DOHH2 (cell line): ENCODE measurements at regions not wholly inside any gene's neighbourhood (a gene's known extent, or its start where the extent isn't known, plus 50 kb on each side); places are given as distances from the start of the nearest gene placed in this dataset.

Experiments
- H3F3A ChIP-seq: fragments of 200-600 bp; sonication (generic), shearing (Covaris generic); 2 replicates; pipeline ENCODE4 v1.6.0; 2016; ENCODE audit warnings: antibody characterized with exemption, mild to moderate bottlenecking; ENCODE audit not compliant: control insufficient read depth, insufficient read depth
- H3K27ac ChIP-seq: fragments of 200-600 bp; sonication (generic); 2 replicates; pipeline ENCODE4 v1.5.1; 2014; ENCODE audit warnings: low read depth, mild to moderate bottlenecking, low read length, moderate library complexity
- H3K27me3 ChIP-seq: fragments of 200-600 bp; sonication (generic); 2 replicates; pipeline ENCODE4 v1.6.1; 2014; ENCODE audit warnings: mild to moderate bottlenecking, low read length, mixed read lengths; ENCODE audit not compliant: control insufficient read depth
- H3K36me3 ChIP-seq: fragments of 200-600 bp; sonication (generic); 2 replicates; pipeline ENCODE4 v1.6.1; 2014; ENCODE audit warnings: mild to moderate bottlenecking, low read length, moderate library complexity, mixed read lengths; ENCODE audit not compliant: control insufficient read depth
- H3K4me1 ChIP-seq: fragments of 200-600 bp; sonication (generic); 2 replicates; pipeline ENCODE4 v1.6.1; 2014; ENCODE audit warnings: mild to moderate bottlenecking, low read length, mixed read lengths; ENCODE audit not compliant: control insufficient read depth
- H3K4me2 ChIP-seq: fragments of 200-600 bp; sonication (generic); 2 replicates; pipeline ENCODE4 v1.6.0; 2014; ENCODE audit warnings: mild to moderate bottlenecking, low read length, moderate library complexity
- H3K4me3 ChIP-seq: fragments of 200-600 bp; sonication (generic); 2 replicates; pipeline ENCODE4 v1.5.1; 2014; ENCODE audit warnings: mild to moderate bottlenecking, low read length, mixed read lengths
- H3K79me2 ChIP-seq: fragments of 200-600 bp; sonication (generic); 2 replicates; pipeline ENCODE4 v1.6.1; 2014; ENCODE audit warnings: mild to moderate bottlenecking, low read length, mixed read lengths; ENCODE audit not compliant: control insufficient read depth
- H3K9me2 ChIP-seq: fragments of 200-600 bp; sonication (generic); replicated peaks from 2 replicates; pipeline ENCODE4 v1.6.1; 2014; ENCODE audit warnings: mild to moderate bottlenecking, low read length, mixed read lengths; ENCODE audit not compliant: control insufficient read depth
- H3K9me3 ChIP-seq: fragments of 200-600 bp; sonication (generic); 2 replicates; pipeline ENCODE4 v1.6.1; 2014; ENCODE audit warnings: antibody characterized with exemption, low read length, mixed read lengths; ENCODE audit not compliant: control insufficient read depth, insufficient read depth
- H4K20me1 ChIP-seq: fragments of 200-600 bp; sonication (generic); 2 replicates; pipeline ENCODE4 v1.6.0; 2014; ENCODE audit warnings: low read depth, mild to moderate bottlenecking, antibody characterized with exemption, low read length, moderate library complexity; ENCODE audit not compliant: control insufficient read depth, insufficient read depth
- CTCF ChIP-seq: fragments of 200-600 bp; sonication (generic); IDR thresholded peaks from one replicate; pipeline ENCODE4 v1.5.1; 2014; ENCODE audit warnings: antibody characterized with exemption, mild to moderate bottlenecking, low read depth, low read length; ENCODE audit not compliant: poor library complexity, severe bottlenecking
- EZH2phosphoT487 ChIP-seq: fragments of 200-600 bp; sonication (generic); IDR thresholded peaks from 2 replicates; pipeline ENCODE4 v1.6.1; 2017; ENCODE audit warnings: borderline replicate concordance, mild to moderate bottlenecking, antibody characterized with exemption, low read length, moderate library complexity, mixed read lengths

- no peak overlapping the region for H3K4me2 ChIP-seq
- H3K9me2 ChIP-seq = no peaks in the 10 kb centered on the region
- H3K4me3 ChIP-seq = no peak overlapping the region
- no peaks in the 10 kb centered on the region for H3F3A ChIP-seq
- H3K36me3 ChIP-seq = no peaks in the 10 kb centered on the region
- TF ChIP-seq EZH2phosphoT487 (no peak), CTCF (no peak)
- H3K4me1 ChIP-seq = no peaks in the 10 kb centered on the region
- no peak overlapping the region for H3K27ac ChIP-seq
- H3K27me3 ChIP-seq = peaks cover 4% of the 10 kb centered on the region; the same call in 1 of the 2 replicates
- no peaks in the 10 kb centered on the region for H3K9me3 ChIP-seq
- H3K79me2 ChIP-seq = no peaks in the 10 kb centered on the region
- no peaks in the 10 kb centered on the region for H4K20me1 ChIP-seq
Observed at GRCh38 chr6:1500913-1501312, 108.8 kb upstream of the FOXC1 start.

- no peak overlapping the region for H3K4me3 ChIP-seq
- no peaks in the 10 kb centered on the region for H3K79me2 ChIP-seq
- no peak overlapping the region for H3K4me2 ChIP-seq
- H4K20me1 ChIP-seq = no peaks in the 10 kb centered on the region
- H3K36me3 ChIP-seq = no peaks in the 10 kb centered on the region
- H3F3A ChIP-seq = no peaks in the 10 kb centered on the region
- H3K27me3 ChIP-seq = peaks cover 4% of the 10 kb centered on the region; the same call in 1 of the 2 replicates
- no peaks in the 10 kb centered on the region for H3K9me2 ChIP-seq
- no peaks in the 10 kb centered on the region for H3K9me3 ChIP-seq
- H3K27ac ChIP-seq = no peak overlapping the region
- TF ChIP-seq CTCF (no peak), EZH2phosphoT487 (no peak)
- H3K4me1 ChIP-seq = no peaks in the 10 kb centered on the region
Observed at GRCh38 chr6:1502041-1502440, 107.7 kb upstream of the FOXC1 start.

GRCh38 chr6:1503811-1504210, 105.9 kb upstream of the FOXC1 start:
- Histone ChIP-seq H3K79me2 (no peaks in the 10 kb centered on the region), H3K4me3 (no peak overlapping the region), H3F3A (no peaks in the 10 kb centered on the region), H3K9me2 (no peaks in the 10 kb centered on the region), H4K20me1 (no peaks in the 10 kb centered on the region), H3K27ac (no peak overlapping the region), H3K9me3 (no peaks in the 10 kb centered on the region), H3K36me3 (no peaks in the 10 kb centered on the region), H3K4me2 (no peak overlapping the region), H3K27me3 (peaks cover 4% of the 10 kb centered on the region; the same call in 1 of the 2 replicates), H3K4me1 (no peaks in the 10 kb centered on the region)
- TF ChIP-seq EZH2phosphoT487 = no peak
- TF ChIP-seq CTCF = no peak

GRCh38 chr6:1504465-1504864, 105.2 kb upstream of the FOXC1 start:
- no peaks in the 10 kb centered on the region for H4K20me1 ChIP-seq
- TF ChIP-seq EZH2phosphoT487 = no peak
- no peak for TF ChIP-seq CTCF
- H3K36me3 ChIP-seq = no peaks in the 10 kb centered on the region
- no peak overlapping the region for H3K4me2 ChIP-seq
- H3K4me3 ChIP-seq = no peak overlapping the region
- no peaks in the 10 kb centered on the region for H3K9me3 ChIP-seq
- H3K79me2 ChIP-seq = no peaks in the 10 kb centered on the region
- no peaks in the 10 kb centered on the region for H3K4me1 ChIP-seq
- peaks cover 4% of the 10 kb centered on the region; the same call in 1 of the 2 replicates for H3K27me3 ChIP-seq
- H3F3A ChIP-seq = no peaks in the 10 kb centered on the region
- H3K9me2 ChIP-seq = no peaks in the 10 kb centered on the region
- H3K27ac ChIP-seq = no peak overlapping the region
